Activated CD4-positive, alpha-beta T cell treated with anti-CD3 and anti-CD28 coated beads, Interleukin-2, amount 10 ng/mL, durations not matched to agents 7 days and 5 days (primary cell): ENCODE measurements at regions not wholly inside any gene's neighbourhood (a gene's known extent, or its start where the extent isn't known, plus 50 kb on each side); places are given as distances from the start of the nearest gene placed in this dataset.

Experiments
- CTCF ChIA-PET: fragments of 350-600 bp; sonication (Branson Sonifier 250); formaldehyde crosslinking; loops from one replicate; lab custom pipeline; 2021; ENCODE audit warnings: antibody characterized with exemption; lab: Charles Lee
- POLR2A ChIA-PET: fragments of 350-600 bp; sonication (Branson Sonifier 250); formaldehyde crosslinking; loops from one replicate; lab custom pipeline; 2021; ENCODE audit warnings: antibody characterized with exemption; lab: Charles Lee
- DNase-seq: peaks from one replicate; pipeline ENCODE4 v3.0.0-alpha.2; 2020
- H3K27ac Mint-ChIP-seq: one replicate; pipeline ENCODE4 v1.8.0; 2021; ENCODE audit warnings: mild to moderate bottlenecking, moderate library complexity, mixed read lengths
- H3K27me3 Mint-ChIP-seq: one replicate; pipeline ENCODE4 v1.8.0; 2021; ENCODE audit warnings: mixed read lengths
- H3K36me3 Mint-ChIP-seq: one replicate; pipeline ENCODE4 v1.8.0; 2021; ENCODE audit warnings: low read depth, mixed read lengths
- H3K4me1 Mint-ChIP-seq: one replicate; pipeline ENCODE4 v1.8.0; 2021; ENCODE audit warnings: mixed read lengths
- H3K4me3 Mint-ChIP-seq: one replicate; pipeline ENCODE4 v1.8.0; 2021; ENCODE audit warnings: mild to moderate bottlenecking, moderate library complexity, mixed read lengths
- H3K9me3 Mint-ChIP-seq: one replicate; pipeline ENCODE4 v1.8.0; 2021; ENCODE audit warnings: mixed read lengths

DNA sequence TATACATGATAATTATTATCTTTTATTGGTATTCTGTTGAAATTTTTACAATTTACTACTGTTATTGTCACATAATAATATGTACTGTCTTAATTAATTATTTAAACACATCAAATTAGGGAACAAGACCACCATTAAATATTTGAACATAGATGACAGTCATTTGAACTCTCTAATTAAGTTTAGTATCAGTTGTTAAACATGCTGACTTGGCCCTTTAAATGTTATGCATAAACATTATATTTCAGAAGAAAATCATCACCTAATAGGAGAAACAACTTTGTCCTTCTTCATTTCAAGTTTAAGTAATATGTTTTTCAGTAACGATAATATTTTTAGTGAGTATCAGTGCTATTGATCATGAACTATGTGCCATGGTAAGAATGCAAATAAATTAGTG is 623.5 kb upstream of the GNPDA2 start:
- Mint-ChIP-seq H3K36me3 (no peaks in the 10 kb centered on the region), H3K4me1 (no peaks in the 10 kb centered on the region), H3K9me3 (no peaks in the 10 kb centered on the region), H3K27me3 (no peaks in the 10 kb centered on the region), H3K4me3 (no peak overlapping the region), H3K27ac (no peak overlapping the region)
- CTCF ChIA-PET, result no interaction called here
- POLR2A ChIA-PET, result no interaction called here
- no peak for DNase-seq

DNA sequence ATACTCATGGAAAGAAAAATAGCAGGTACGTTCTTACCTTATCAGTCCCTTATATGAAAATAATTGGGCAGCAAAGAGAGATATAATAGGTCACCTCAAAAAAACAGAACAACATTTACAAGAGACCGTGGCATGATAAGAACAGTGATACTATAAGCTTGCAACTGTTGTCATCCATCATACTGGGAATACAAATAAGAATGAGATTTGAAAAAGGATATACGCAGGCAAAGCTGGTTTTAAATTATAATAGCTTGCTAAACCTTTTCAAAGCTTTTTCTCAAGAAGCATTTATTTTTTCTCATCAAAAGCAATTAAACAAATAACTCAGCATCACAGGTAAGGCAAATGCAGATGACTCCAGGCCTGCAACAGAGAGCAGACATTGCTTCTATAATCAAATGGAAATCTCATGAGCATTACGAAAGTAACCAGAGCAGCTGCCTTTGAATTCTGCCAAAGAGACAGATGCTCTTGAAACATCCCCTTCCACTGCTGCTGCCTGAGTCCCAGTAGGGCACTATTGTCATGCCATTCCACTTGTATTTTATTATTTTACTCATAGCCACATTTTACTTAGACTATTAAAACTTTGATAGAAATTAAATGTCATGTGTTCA is 620.6 kb upstream of the GNPDA2 start:
- H3K36me3 Mint-ChIP-seq, result no peaks in the 10 kb centered on the region
- CTCF ChIA-PET, result no interaction called here
- no peak overlapping the region for H3K4me3 Mint-ChIP-seq
- H3K4me1 Mint-ChIP-seq, result no peaks in the 10 kb centered on the region
- no peak overlapping the region for H3K27ac Mint-ChIP-seq
- no peaks in the 10 kb centered on the region for H3K9me3 Mint-ChIP-seq
- DNase-seq, result no peak
- POLR2A ChIA-PET, result interaction anchor here (0.6 kb wide), 1 partner anchor 214 kb away, joined by 3 read pairs; no protein-coding TSS in a partner anchor
- no peaks in the 10 kb centered on the region for H3K27me3 Mint-ChIP-seq

DNA sequence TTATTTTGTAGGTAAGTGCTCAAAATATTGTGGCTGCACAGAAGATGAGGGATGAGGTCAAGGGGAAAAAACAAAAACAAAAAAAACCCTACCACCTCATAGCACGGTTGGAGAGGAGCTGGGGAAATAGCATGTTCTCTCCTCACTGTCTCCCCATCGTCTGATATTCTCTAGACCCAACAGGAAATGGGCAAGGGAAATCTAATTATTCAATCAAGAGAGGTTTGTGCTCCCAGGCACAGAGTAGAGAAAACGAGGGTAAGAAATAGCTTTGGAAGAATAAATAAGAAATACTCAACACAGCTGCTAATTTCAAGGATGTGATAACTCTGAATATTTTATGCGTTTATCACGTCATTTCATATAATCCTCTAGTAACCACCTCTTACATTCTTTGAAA is 619.2 kb upstream of the GNPDA2 start:
- ChIA-PET CTCF (no interaction called here), POLR2A (no interaction called here)
- Mint-ChIP-seq H3K27me3 (no peaks in the 10 kb centered on the region), H3K36me3 (no peaks in the 10 kb centered on the region), H3K4me3 (no peak overlapping the region), H3K27ac (no peak overlapping the region), H3K9me3 (no peaks in the 10 kb centered on the region), H3K4me1 (no peaks in the 10 kb centered on the region)
- DNase-seq, result no peak

DNA sequence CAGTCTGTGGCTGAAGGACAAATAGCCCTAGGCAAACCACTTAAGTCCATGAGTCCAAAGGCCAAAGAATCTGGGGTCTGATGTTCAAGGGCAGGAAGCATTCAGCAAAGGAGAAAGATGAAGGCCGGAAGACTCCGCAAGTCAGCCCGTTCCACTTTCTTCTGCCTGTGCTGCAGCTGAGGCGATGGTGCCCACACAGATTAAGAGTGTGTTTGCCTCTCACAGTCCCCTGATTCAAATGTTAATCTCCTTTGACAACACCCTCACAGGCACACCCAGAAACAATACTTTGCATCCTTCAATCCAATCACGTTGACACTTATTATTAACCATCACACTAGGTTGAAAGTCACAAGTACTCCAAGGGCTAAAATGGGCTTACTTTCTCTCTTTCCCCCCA is 605.4 kb upstream of the GNPDA2 start:
- Mint-ChIP-seq H3K36me3 (no peaks in the 10 kb centered on the region), H3K9me3 (peaks cover 4% of the 10 kb centered on the region), H3K27ac (no peak overlapping the region), H3K27me3 (no peaks in the 10 kb centered on the region), H3K4me1 (no peaks in the 10 kb centered on the region), H3K4me3 (no peak overlapping the region)
- DNase-seq, result no peak
- ChIA-PET POLR2A (no interaction called here), CTCF (no interaction called here)

DNA sequence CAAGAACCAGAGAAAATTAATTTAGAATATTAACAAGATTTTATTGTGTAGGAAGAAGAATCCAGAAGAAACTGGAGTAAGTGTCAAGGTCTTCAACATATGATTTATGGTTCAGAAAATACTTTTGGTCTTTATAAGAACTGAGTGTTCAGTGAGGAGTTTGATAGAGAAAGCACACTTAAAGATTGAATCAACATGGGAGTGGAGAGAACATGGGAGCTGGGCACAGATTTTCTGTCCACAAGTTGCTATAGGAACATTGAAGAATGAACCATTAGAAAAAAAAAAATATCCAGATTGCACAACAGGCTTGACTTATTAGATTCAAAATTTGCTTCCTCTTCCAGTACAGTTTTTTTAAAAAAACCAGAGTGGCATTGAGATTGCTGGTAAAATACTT is 601.2 kb upstream of the GNPDA2 start:
- Mint-ChIP-seq H3K36me3 (no peaks in the 10 kb centered on the region), H3K4me1 (no peaks in the 10 kb centered on the region), H3K9me3 (peaks cover 7% of the 10 kb centered on the region), H3K27ac (no peak overlapping the region), H3K4me3 (no peak overlapping the region), H3K27me3 (no peaks in the 10 kb centered on the region)
- no peak for DNase-seq
- CTCF ChIA-PET, result no interaction called here
- POLR2A ChIA-PET, result no interaction called here

DNA sequence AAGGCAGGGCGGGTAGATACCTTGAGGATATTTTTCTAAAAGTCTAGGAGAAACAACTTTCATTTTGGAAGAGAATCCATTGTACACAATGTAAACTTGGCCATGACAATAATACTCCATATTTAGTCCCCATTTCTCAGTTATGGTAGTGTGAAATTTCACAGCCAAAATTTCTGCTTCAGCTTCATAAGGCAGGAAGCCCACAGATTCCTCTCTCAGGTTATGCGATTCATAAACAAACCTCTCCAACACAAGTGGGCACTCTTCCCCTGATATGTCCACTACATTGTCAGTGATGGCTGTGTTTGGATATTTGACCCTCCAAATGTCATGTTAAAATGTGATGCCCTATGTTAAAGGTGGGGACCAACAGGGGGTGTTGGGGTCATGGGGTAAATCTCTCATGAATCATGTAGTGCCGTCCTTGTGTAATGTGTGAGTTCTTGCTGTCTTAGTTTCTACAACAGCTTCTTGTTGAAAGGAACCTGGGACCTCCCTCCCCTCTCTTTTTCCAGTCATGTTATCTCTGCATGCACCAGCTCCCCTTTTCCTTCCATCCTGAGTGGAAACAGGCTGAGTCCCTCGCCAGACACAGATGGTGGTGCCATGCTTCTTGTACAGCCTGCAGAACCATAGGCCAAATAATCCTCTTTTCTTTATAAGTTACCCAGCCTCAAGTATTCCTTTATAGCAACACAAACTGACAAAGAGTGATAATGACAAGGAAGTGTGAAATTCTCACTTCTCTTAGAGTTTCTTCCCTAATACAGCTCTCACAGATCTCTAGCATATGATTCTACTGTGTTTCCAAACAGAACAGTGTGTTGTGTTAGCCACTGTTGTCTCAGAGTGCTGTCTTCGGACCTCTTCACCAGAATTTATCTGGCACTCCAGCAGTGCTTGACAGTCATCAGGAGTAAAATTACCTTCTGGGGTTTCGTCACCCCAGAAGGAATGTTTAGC is 598.4 kb upstream of the GNPDA2 start:
- Mint-ChIP-seq H3K9me3 (peaks cover 4% of the 10 kb centered on the region), H3K27me3 (no peaks in the 10 kb centered on the region), H3K36me3 (no peaks in the 10 kb centered on the region), H3K4me3 (no peak overlapping the region), H3K4me1 (no peaks in the 10 kb centered on the region), H3K27ac (no peak overlapping the region)
- ChIA-PET POLR2A (no interaction called here), CTCF (no interaction called here)
- DNase-seq, result no peak

DNA sequence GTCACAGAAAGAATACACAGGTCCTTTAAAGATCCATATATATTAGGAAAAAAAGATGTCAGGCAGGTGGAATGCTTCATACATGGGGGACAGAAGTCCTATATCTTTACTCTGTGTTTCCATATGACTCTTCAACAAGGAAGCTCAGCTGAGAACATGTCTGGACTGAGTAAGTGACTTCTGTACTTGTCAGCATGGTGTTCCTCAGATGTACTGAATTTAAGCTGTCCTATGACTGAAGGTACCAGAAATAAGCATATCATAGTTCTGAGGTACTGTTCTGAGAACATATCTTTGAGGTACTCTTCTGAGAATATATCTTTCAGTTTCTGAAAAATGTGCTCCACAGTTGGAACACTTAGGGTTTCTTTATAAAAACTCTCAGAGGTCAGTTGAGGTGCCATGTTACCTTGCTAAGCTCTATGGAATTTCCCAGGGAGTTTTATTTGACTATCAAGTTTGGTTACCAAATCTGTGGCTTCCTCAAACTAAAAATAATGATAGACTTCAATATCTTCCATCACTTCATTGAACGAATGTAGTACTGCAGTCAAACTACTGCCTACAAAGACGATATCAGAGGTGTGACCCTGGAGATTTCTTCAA is 597.2 kb upstream of the GNPDA2 start:
- POLR2A ChIA-PET, result no interaction called here
- no peaks in the 10 kb centered on the region for H3K4me1 Mint-ChIP-seq
- no peak overlapping the region for H3K27ac Mint-ChIP-seq
- DNase-seq, result no peak
- peaks cover 4% of the 10 kb centered on the region for H3K9me3 Mint-ChIP-seq
- CTCF ChIA-PET, result no interaction called here
- H3K4me3 Mint-ChIP-seq, result no peak overlapping the region
- no peaks in the 10 kb centered on the region for H3K36me3 Mint-ChIP-seq
- no peaks in the 10 kb centered on the region for H3K27me3 Mint-ChIP-seq

DNA sequence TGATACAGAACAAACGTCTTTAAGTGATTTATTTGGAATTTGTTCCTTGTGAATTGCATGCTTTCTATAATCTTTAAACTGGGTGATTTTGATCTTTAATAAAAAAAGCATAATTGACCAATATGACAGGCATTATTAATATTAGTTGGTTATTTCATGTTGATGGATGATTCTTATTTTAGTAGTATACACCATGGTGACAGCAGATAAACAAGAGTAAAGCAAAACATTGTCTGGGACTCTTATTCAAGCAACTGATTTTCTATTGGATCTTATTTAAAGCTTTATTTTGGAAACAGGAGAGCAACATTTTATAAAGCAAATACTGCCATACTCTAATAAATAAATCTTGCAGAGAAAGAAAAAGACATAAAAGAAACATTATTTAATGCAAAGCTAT is 591.4 kb upstream of the GNPDA2 start:
- H3K4me1 Mint-ChIP-seq, result no peaks in the 10 kb centered on the region
- ChIA-PET CTCF (no interaction called here), POLR2A (no interaction called here)
- no peaks in the 10 kb centered on the region for H3K9me3 Mint-ChIP-seq
- no peak overlapping the region for H3K27ac Mint-ChIP-seq
- no peaks in the 10 kb centered on the region for H3K36me3 Mint-ChIP-seq
- no peak for DNase-seq
- no peak overlapping the region for H3K4me3 Mint-ChIP-seq
- no peaks in the 10 kb centered on the region for H3K27me3 Mint-ChIP-seq

DNA sequence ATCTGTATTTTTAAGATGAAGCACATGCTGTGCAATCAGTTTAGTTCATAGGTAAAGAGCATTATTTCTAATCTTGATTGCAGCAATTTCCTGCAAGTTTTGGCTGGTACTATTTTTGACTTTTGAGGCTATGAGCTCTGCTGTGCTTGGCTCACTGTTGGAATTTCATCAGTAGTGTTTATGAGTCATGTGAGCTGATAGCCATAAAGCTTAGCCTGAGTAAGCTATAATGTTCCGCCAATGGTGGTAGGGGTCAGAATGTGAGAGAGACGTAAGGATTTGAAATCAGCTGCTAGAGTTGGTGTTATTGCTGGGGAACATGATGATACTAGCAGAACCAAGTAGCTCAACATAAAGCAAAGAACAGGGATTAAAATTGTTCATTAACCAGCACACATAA is 590.9 kb upstream of the GNPDA2 start:
- DNase-seq, result no peak

DNA sequence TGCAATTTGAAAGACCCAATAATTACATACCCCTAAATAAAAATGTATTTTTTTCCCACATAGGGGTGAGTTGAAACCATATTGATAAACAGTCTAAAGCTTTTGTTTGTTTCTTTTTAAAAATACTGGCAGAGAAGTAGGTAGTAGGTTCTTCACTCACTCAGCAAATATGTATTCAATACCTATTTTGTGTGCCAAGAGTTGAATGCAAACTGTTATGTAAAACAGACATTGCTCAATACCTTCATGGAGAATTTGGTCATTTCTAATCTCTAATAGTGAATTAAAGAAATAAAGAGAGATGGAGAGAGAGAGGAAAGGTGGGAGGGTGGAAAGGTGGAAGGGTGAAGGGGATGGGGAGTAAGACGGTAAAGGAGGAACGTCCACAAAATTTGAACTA is 589.9 kb upstream of the GNPDA2 start:
- H3K4me3 Mint-ChIP-seq, result no peak overlapping the region
- no peaks in the 10 kb centered on the region for H3K27me3 Mint-ChIP-seq
- no peak for DNase-seq
- H3K36me3 Mint-ChIP-seq, result no peaks in the 10 kb centered on the region
- H3K27ac Mint-ChIP-seq, result no peak overlapping the region
- no peaks in the 10 kb centered on the region for H3K4me1 Mint-ChIP-seq
- ChIA-PET CTCF (no interaction called here), POLR2A (no interaction called here)
- peaks cover 5% of the 10 kb centered on the region for H3K9me3 Mint-ChIP-seq

More for the DNA sequence above, 590.9 kb upstream of the GNPDA2 start:
- no peaks in the 10 kb centered on the region for H3K36me3 Mint-ChIP-seq
- H3K9me3 Mint-ChIP-seq, result peaks cover 3% of the 10 kb centered on the region
- no peak overlapping the region for H3K27ac Mint-ChIP-seq
- H3K4me3 Mint-ChIP-seq, result no peak overlapping the region
- ChIA-PET POLR2A (no interaction called here), CTCF (no interaction called here)
- H3K4me1 Mint-ChIP-seq, result no peaks in the 10 kb centered on the region
- no peaks in the 10 kb centered on the region for H3K27me3 Mint-ChIP-seq

DNA sequence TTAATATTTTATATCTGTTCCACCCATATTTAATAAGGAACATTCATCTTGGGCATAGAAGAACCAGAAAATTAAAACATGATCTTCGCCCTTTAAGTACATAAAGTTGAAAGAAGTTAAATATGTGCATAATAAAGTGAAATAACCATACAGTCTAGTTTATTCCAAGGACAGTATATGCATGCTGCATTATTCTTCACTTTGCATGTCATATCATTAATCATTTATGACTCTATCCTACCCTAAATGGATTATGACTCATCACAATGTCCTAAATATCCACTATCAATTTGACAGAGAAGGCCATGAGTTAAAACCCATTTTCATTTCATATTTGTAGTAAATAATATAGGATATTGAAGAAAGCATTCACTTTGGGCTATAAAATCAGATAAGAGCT is 576.5 kb upstream of the GNPDA2 start:
- POLR2A ChIA-PET, result no interaction called here
- DNase-seq, result no peak

DNA sequence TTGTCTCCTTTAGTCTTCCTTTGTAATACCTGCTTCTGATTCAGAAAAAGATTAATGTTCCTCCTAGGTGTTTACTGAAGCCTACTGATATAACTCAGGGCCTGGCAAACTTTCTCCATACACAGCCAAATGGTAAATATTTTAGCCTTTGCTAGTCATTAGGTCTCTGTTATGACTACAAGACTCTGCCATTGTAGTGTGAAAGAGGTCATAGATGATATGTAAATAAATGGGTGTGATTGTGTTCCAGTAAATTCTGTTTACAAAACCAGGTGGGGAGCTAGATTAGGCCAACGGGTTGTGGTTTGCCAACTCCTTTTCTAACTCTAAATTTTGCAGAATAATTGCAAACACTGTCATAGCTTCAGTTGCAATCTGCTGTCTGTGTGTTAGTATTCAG is 568.1 kb upstream of the GNPDA2 start:
- ChIA-PET CTCF (no interaction called here), POLR2A (no interaction called here)
- H3K36me3 Mint-ChIP-seq, result no peaks in the 10 kb centered on the region
- no peak for DNase-seq
- no peaks in the 10 kb centered on the region for H3K27me3 Mint-ChIP-seq
- H3K27ac Mint-ChIP-seq, result no peak overlapping the region
- peaks cover 7% of the 10 kb centered on the region for H3K9me3 Mint-ChIP-seq
- H3K4me3 Mint-ChIP-seq, result no peak overlapping the region
- no peaks in the 10 kb centered on the region for H3K4me1 Mint-ChIP-seq

More for the DNA sequence above, 576.5 kb upstream of the GNPDA2 start:
- no peaks in the 10 kb centered on the region for H3K36me3 Mint-ChIP-seq
- H3K27me3 Mint-ChIP-seq, result no peaks in the 10 kb centered on the region
- no peak overlapping the region for H3K4me3 Mint-ChIP-seq
- H3K4me1 Mint-ChIP-seq, result no peaks in the 10 kb centered on the region
- H3K9me3 Mint-ChIP-seq, result no peaks in the 10 kb centered on the region
- no peak overlapping the region for H3K27ac Mint-ChIP-seq
- CTCF ChIA-PET, result no interaction called here

DNA sequence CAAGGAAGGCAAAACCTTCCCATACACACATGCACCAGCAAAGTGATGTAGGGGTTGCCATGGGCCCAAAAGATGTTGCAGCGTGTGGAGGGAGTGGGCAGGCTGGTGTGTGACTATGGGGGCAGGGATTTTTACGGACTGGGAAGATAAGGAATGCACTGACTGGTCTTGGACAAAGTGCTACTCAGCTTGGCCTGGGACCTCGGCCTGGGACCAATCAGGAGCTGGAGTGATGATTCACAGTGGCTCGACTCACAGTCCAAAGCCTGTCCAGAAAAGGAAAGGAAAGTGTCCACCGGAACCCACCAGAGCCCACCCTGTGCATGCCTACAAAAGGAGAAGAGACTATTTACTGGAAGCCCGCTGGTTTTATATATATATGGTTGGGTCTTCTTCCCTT is 567.0 kb upstream of the GNPDA2 start:
- no peaks in the 10 kb centered on the region for H3K4me1 Mint-ChIP-seq
- no peak for DNase-seq
- CTCF ChIA-PET, result no interaction called here
- no peak overlapping the region for H3K4me3 Mint-ChIP-seq
- no peak overlapping the region for H3K27ac Mint-ChIP-seq
- no peaks in the 10 kb centered on the region for H3K27me3 Mint-ChIP-seq
- H3K9me3 Mint-ChIP-seq, result peaks cover 7% of the 10 kb centered on the region
- POLR2A ChIA-PET, result no interaction called here
- no peaks in the 10 kb centered on the region for H3K36me3 Mint-ChIP-seq
